ENCODE measurements at regions not wholly inside any gene's neighbourhood (a gene's known extent, or its start where the extent isn't known, plus 50 kb on each side); places are given as distances from the start of the nearest gene placed in this dataset.

- TF ChIP-seq CTCF (IDR thresholded peaks at IDR 0.05), result no peak
- no peak for ATAC-seq (ENCODE audit: low read depth)
- POLR2A ChIA-PET, result no interaction called here
- H3K27me3 Mint-ChIP-seq, result no peaks in the 10 kb centered on the region
- CTCF ChIA-PET, result no interaction called here
- DNase-seq, result no peak
- no peak overlapping the region for H3K27ac Mint-ChIP-seq
- no peaks in the 10 kb centered on the region for H3K4me1 Mint-ChIP-seq
- H3K4me3 Mint-ChIP-seq, result no peak overlapping the region
- H3K9me3 Mint-ChIP-seq, result peaks cover 3% of the 10 kb centered on the region
- H3K36me3 Mint-ChIP-seq (ENCODE audit: low read depth), result no peaks in the 10 kb centered on the region
- intact Hi-C loops (cut with micrococcal nuclease), result no loop called here
These were observed 311.9 kb downstream of the METTL15 start for GRCh38 chr11:28420099-28420498.

GRCh38 chr11:28417601-28418323 lies 309.6 kb downstream of the METTL15 start:
- TF ChIP-seq CTCF (IDR thresholded peaks at IDR 0.05), result no peak
- Mint-ChIP-seq H3K36me3 (ENCODE audit: low read depth) (no peaks in the 10 kb centered on the region), H3K27ac (no peak overlapping the region), H3K4me1 (no peaks in the 10 kb centered on the region), H3K9me3 (peaks cover 3% of the 10 kb centered on the region), H3K27me3 (no peaks in the 10 kb centered on the region), H3K4me3 (no peak overlapping the region)
- ChIA-PET CTCF (no interaction called here), POLR2A (no interaction called here)
- intact Hi-C loops (cut with micrococcal nuclease), result no loop called here
- DNase-seq, result no peak
- no peak for ATAC-seq (ENCODE audit: low read depth)

GRCh38 chr11:28412029-28412428 lies 303.8 kb downstream of the METTL15 start:
- POLR2A ChIA-PET, result no interaction called here
- H3K9me3 Mint-ChIP-seq, result no peaks in the 10 kb centered on the region
- intact Hi-C loops (cut with micrococcal nuclease), result no loop called here
- H3K4me3 Mint-ChIP-seq, result no peak overlapping the region
- ATAC-seq (ENCODE audit: low read depth) (no peak), DNase-seq (no peak)
- no peaks in the 10 kb centered on the region for H3K27me3 Mint-ChIP-seq
- TF ChIP-seq CTCF (IDR thresholded peaks at IDR 0.05), result no peak
- no peaks in the 10 kb centered on the region for H3K36me3 Mint-ChIP-seq (ENCODE audit: low read depth)
- no peak overlapping the region for H3K27ac Mint-ChIP-seq
- H3K4me1 Mint-ChIP-seq, result no peaks in the 10 kb centered on the region
- CTCF ChIA-PET, result no interaction called here

- intact Hi-C loops (cut with micrococcal nuclease), result no loop called here
- no peak for DNase-seq
- ATAC-seq (ENCODE audit: low read depth), result no peak
- CTCF ChIA-PET, result no interaction called here
- Mint-ChIP-seq H3K36me3 (ENCODE audit: low read depth) (no peaks in the 10 kb centered on the region), H3K9me3 (peaks cover 2% of the 10 kb centered on the region), H3K4me1 (no peaks in the 10 kb centered on the region), H3K27me3 (no peaks in the 10 kb centered on the region), H3K4me3 (no peak overlapping the region), H3K27ac (no peak overlapping the region)
- POLR2A ChIA-PET, result no interaction called here
- no peak for TF ChIP-seq CTCF (IDR thresholded peaks at IDR 0.05)
These were observed 293.3 kb downstream of the METTL15 start for GRCh38 chr11:28401446-28401845.

- ATAC-seq (ENCODE audit: low read depth), result no peak
- Mint-ChIP-seq H3K4me3 (no peak overlapping the region), H3K9me3 (peaks cover 2% of the 10 kb centered on the region), H3K27me3 (no peaks in the 10 kb centered on the region), H3K36me3 (ENCODE audit: low read depth) (no peaks in the 10 kb centered on the region), H3K27ac (no peak overlapping the region), H3K4me1 (no peaks in the 10 kb centered on the region)
- TF ChIP-seq CTCF (IDR thresholded peaks at IDR 0.05), result no peak
- ChIA-PET CTCF (no interaction called here), POLR2A (no interaction called here)
- intact Hi-C loops (cut with micrococcal nuclease), result no loop called here
- no peak for DNase-seq
These were observed 292.3 kb downstream of the METTL15 start for GRCh38 chr11:28400331-28401100.
